HCT116 (cell line): ENCODE measurements at regions not wholly inside any gene's neighbourhood (a gene's known extent, or its start where the extent isn't known, plus 50 kb on each side); places are given as distances from the start of the nearest gene placed in this dataset.

Source experiments
- ATAC-seq: fragments of 200-7000 bp; cut with Tn5 transposase; 2 replicates; pipeline ENCODE4 v1.9.1; 2020; ENCODE audit warnings: mild to moderate bottlenecking, moderate library complexity
- BruUV-seq: library from RNA; stranded (reverse); fragments of 400-500 nt; replicated peaks from 2 replicates; lab custom pipeline; 2021; lab: Mats Ljungman, UMichigan
- CTCF ChIA-PET: fragments of 300-600 bp; sonication (Branson Sonifier 250); formaldehyde crosslinking; loops from one replicate; lab custom pipeline; 2021; ENCODE audit warnings: antibody characterized with exemption; lab: Charles Lee
- POLR2A ChIA-PET: fragments of 300-600, 350-600 bp; sonication (Branson Sonifier 250); formaldehyde crosslinking; loops from one replicate; lab custom pipeline; 2021; ENCODE audit warnings: antibody characterized with exemption; lab: Charles Lee
- RAD21 ChIA-PET, 2 experiments: fragments of 300-600 bp; sonication (Branson Sonifier 250); formaldehyde crosslinking; loops; one replicate each; lab custom pipeline; 2023; ENCODE audit warnings: low total read pairs in 2 of 2; ENCODE audit not compliant: uncharacterized antibody in 2 of 2, unreplicated experiment in 2 of 2, low non-redundant PET in 1 of 2; lab: Charles Lee
- DNase-seq: peaks from one replicate; pipeline ENCODE4 v3.0.0-alpha.2; 2010; ENCODE audit warnings: low read depth, low spot score
- H2AFZ ChIP-seq: fragments of 200-600 bp; shearing (Covaris generic), sonication (generic); 2 replicates; pipeline ENCODE4 v1.6.1; 2017; ENCODE audit warnings: low read depth, mixed run types, mixed read lengths, antibody characterized with exemption, low read length; ENCODE audit not compliant: poor library complexity, severe bottlenecking
- H3K27ac ChIP-seq: 2 replicates; pipeline ENCODE4 v1.5.1; 2012; ENCODE audit warnings: low read depth, low read length
- H3K27me3 ChIP-seq: fragments of 200-600 bp; sonication (generic); 2 replicates; pipeline ENCODE4 v1.6.1; 2016; ENCODE audit warnings: mixed run types, low read length, mixed read lengths; ENCODE audit not compliant: insufficient read depth
- H3K36me3 ChIP-seq, 2 experiments: fragments of 200-500 bp in 1 of 2; fragments of 200-600 bp in 1 of 2; sonication (Bioruptor generic) in 1 of 2; sonication (generic) in 1 of 2; 2 replicates each; pipeline versions ENCODE4 v1.5.1 to v1.6.1; 2014 to 2016; ENCODE audit warnings: low read length in 2 of 2, inconsistent platforms in 1 of 2, mixed read lengths in 1 of 2, mixed run types in 1 of 2; ENCODE audit not compliant: insufficient read depth in 2 of 2, control insufficient read depth in 1 of 2
- H3K4me1 ChIP-seq, 2 experiments: fragments of 200-600 bp in 1 of 2; sonication (generic) in 1 of 2; 2 replicates each; pipeline versions ENCODE4 v1.5.1 to v1.6.1; 2012 to 2017; ENCODE audit warnings: low read length in 2 of 2, inconsistent platforms in 1 of 2, mild to moderate bottlenecking in 1 of 2, mixed read lengths in 1 of 2, mixed run types in 1 of 2, moderate library complexity in 1 of 2; ENCODE audit not compliant: insufficient read depth in 2 of 2, control insufficient read depth in 1 of 2
- H3K4me2 ChIP-seq: fragments of 200-600 bp; sonication (generic); 2 replicates; pipeline ENCODE4 v1.6.1; 2017; ENCODE audit warnings: mixed run types, low read length, mixed read lengths
- H3K4me3 ChIP-seq, 2 experiments: fragments of 200-600 bp in 1 of 2; sonication (generic) in 1 of 2; replicated peaks in 1 of 2; 2 replicates each; pipeline ENCODE4 v1.5.1; 2011 to 2016; ENCODE audit warnings: low read length in 2 of 2, control low read depth in 1 of 2, low read depth in 1 of 2, mild to moderate bottlenecking in 1 of 2, mixed read lengths in 1 of 2, mixed run types in 1 of 2
- H3K79me2 ChIP-seq: fragments of 200-600 bp; sonication (generic); 2 replicates; pipeline ENCODE4 v1.6.1; 2017; ENCODE audit warnings: mild to moderate bottlenecking, mixed run types, low read length, moderate library complexity, mixed read lengths; ENCODE audit not compliant: insufficient read depth
- H3K9ac ChIP-seq: fragments of 200-600 bp; sonication (generic); 2 replicates; pipeline ENCODE4 v1.6.1; 2016; ENCODE audit warnings: low read length, mixed read lengths
- H3K9me2 ChIP-seq: fragments of 200-600 bp; sonication (generic), shearing (Covaris generic); 2 replicates; pipeline ENCODE4 v1.6.1; 2017; ENCODE audit warnings: mixed run types, mild to moderate bottlenecking, moderate library complexity; ENCODE audit not compliant: insufficient read depth
- H3K9me3 ChIP-seq, 2 experiments: fragments of 200-500 bp in 1 of 2; fragments of 200-600 bp in 1 of 2; sonication (Bioruptor generic) in 1 of 2; sonication (generic) in 1 of 2; 2 replicates each; pipeline ENCODE4 v1.6.1; 2014 to 2017; ENCODE audit warnings: low read length in 2 of 2, mixed read lengths in 2 of 2, inconsistent platforms in 1 of 2, low read depth in 1 of 2, mild to moderate bottlenecking in 1 of 2, mixed run types in 1 of 2, moderate library complexity in 1 of 2; ENCODE audit not compliant: control insufficient read depth in 1 of 2, insufficient read depth in 1 of 2
- H4K20me1 ChIP-seq: fragments of 200-600 bp; sonication (generic), shearing (Covaris generic); 2 replicates; pipeline ENCODE4 v1.6.1; 2017; ENCODE audit warnings: mixed run types, mild to moderate bottlenecking, moderate library complexity; ENCODE audit not compliant: insufficient read depth
- ATF3 ChIP-seq: IDR thresholded peaks from 2 replicates; pipeline ENCODE4 v1.6.1; 2012
- CBX3 ChIP-seq: IDR thresholded peaks from 2 replicates; pipeline ENCODE4 v1.6.1; 2012; ENCODE audit warnings: low read depth
- CEBPB ChIP-seq: IDR thresholded peaks from 2 replicates; pipeline ENCODE4 v1.6.1; 2012; ENCODE audit warnings: low read depth
- EGR1 ChIP-seq: IDR thresholded peaks from 2 replicates; pipeline ENCODE4 v1.6.1; 2012; ENCODE audit warnings: low read depth
- EZH2 ChIP-seq: fragments of 200-600 bp; sonication (generic); IDR thresholded peaks from 2 replicates; pipeline ENCODE4 v1.6.1; 2017; ENCODE audit warnings: antibody characterized with exemption, mixed run types
- JUND ChIP-seq: IDR thresholded peaks from 2 replicates; pipeline ENCODE4 v1.6.1; 2012
- MAX ChIP-seq: IDR thresholded peaks from 2 replicates; pipeline ENCODE4 v1.6.1; 2012
- POLR2A ChIP-seq: IDR thresholded peaks from 2 replicates; pipeline ENCODE4 v1.7.0; 2011; ENCODE audit warnings: borderline replicate concordance; ENCODE audit not compliant: insufficient read depth, insufficient read length; ENCODE audit errors: extremely low read depth
- RAD21 ChIP-seq: IDR thresholded peaks from 2 replicates; pipeline ENCODE4 v1.6.1; 2012; ENCODE audit warnings: low read depth, mild to moderate bottlenecking
- SIN3A ChIP-seq: IDR thresholded peaks from 2 replicates; pipeline ENCODE4 v1.6.1; 2012; ENCODE audit warnings: low read depth
- SP1 ChIP-seq: IDR thresholded peaks from 2 replicates; pipeline ENCODE4 v1.6.1; 2012; ENCODE audit warnings: low read depth
- SRF ChIP-seq: IDR thresholded peaks from 2 replicates; pipeline ENCODE4 v1.6.1; 2012; ENCODE audit warnings: low read depth
- TCF7L2 ChIP-seq: IDR thresholded peaks from 2 replicates; pipeline ENCODE4 v1.7.0; 2011; ENCODE audit warnings: borderline replicate concordance, inconsistent platforms; ENCODE audit not compliant: insufficient read depth, insufficient read length; ENCODE audit errors: extremely low read depth
- YY1 ChIP-seq: IDR thresholded peaks from 2 replicates; pipeline ENCODE4 v1.6.1; 2011; ENCODE audit warnings: low read length, low read depth, moderate library complexity, mild to moderate bottlenecking; ENCODE audit not compliant: insufficient replicate concordance; ENCODE audit errors: extremely low read depth
- ZBTB33 ChIP-seq: IDR thresholded peaks from 2 replicates; pipeline ENCODE4 v1.6.1; 2011; ENCODE audit warnings: mild to moderate bottlenecking, low read length, moderate library complexity; ENCODE audit not compliant: insufficient replicate concordance; ENCODE audit errors: extremely low read depth
- ZFX ChIP-seq: fragments of 450-650 bp; IDR thresholded peaks from 2 replicates; pipeline ENCODE4 v1.6.1; 2017
- ZNF274 ChIP-seq: fragments of 200-500 bp; sonication (Bioruptor generic); IDR thresholded peaks from 2 replicates; pipeline ENCODE4 v1.6.1; 2014; ENCODE audit warnings: mild to moderate bottlenecking, low read depth, low read length, inconsistent platforms
- intact Hi-C: fragments of 100-400 bp; cut with micrococcal nuclease; formaldehyde crosslinking; loops from 2 replicates; pipeline ENCODE4 v1.10.0; 2022
- TF ChIP-seq, protein P1 (sequence below): IDR thresholded peaks from 2 replicates; pipeline ENCODE4 v1.6.1; 2012; ENCODE audit warnings: low read depth

DNA sequence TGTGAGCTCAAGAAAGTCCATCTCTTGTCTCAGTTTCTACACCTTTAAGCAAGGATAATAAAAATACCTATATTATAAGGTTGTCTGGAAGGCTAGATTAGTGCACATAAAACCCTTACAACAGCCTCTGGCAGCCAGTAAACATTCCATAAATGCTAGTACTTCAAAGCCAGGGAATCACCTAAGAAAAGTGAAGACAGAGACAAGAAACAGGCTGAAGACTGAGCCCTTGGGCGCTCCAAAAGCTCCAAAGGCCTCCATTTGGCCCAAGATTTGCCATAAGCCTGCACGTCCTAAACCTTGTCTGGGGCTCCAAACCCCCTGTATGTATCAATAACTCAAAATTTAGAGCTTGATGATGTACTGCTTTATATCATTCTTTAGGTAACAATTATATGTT, 52.2 kb upstream of the AKIP1 start:
- Histone ChIP-seq H4K20me1 (no peaks in the 10 kb centered on the region), H3K27me3 (no peaks in the 10 kb centered on the region), H3K27ac (no peak overlapping the region), H3K4me1 (no peaks in the 10 kb centered on the region), H3K9ac (no peak overlapping the region), H3K9me3 (no peaks in the 10 kb centered on the region), H3K79me2 (no peaks in the 10 kb centered on the region), H3K36me3 (no peaks in the 10 kb centered on the region), H3K4me2 (no peak overlapping the region), H3K9me2 (no peaks in the 10 kb centered on the region), H2AFZ (no peak overlapping the region), H3K4me3 (no peak overlapping the region)
- ChIA-PET POLR2A (no interaction called here), CTCF (no interaction called here), RAD21 (no interaction called here)
- ATAC-seq, result no peak
- BruUV-seq, result no TSS peak
- intact Hi-C loops, result no loop called here
- no peak for TF ChIP-seq SRF
- no peak for TF ChIP-seq TCF7L2
- TF ChIP-seq ZBTB33, result no peak
- no peak for TF ChIP-seq RAD21
- no peak for TF ChIP-seq ZFX
- TF ChIP-seq, protein P1, sequence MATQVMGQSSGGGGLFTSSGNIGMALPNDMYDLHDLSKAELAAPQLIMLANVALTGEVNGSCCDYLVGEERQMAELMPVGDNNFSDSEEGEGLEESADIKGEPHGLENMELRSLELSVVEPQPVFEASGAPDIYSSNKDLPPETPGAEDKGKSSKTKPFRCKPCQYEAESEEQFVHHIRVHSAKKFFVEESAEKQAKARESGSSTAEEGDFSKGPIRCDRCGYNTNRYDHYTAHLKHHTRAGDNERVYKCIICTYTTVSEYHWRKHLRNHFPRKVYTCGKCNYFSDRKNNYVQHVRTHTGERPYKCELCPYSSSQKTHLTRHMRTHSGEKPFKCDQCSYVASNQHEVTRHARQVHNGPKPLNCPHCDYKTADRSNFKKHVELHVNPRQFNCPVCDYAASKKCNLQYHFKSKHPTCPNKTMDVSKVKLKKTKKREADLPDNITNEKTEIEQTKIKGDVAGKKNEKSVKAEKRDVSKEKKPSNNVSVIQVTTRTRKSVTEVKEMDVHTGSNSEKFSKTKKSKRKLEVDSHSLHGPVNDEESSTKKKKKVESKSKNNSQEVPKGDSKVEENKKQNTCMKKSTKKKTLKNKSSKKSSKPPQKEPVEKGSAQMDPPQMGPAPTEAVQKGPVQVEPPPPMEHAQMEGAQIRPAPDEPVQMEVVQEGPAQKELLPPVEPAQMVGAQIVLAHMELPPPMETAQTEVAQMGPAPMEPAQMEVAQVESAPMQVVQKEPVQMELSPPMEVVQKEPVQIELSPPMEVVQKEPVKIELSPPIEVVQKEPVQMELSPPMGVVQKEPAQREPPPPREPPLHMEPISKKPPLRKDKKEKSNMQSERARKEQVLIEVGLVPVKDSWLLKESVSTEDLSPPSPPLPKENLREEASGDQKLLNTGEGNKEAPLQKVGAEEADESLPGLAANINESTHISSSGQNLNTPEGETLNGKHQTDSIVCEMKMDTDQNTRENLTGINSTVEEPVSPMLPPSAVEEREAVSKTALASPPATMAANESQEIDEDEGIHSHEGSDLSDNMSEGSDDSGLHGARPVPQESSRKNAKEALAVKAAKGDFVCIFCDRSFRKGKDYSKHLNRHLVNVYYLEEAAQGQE, result no peak
- TF ChIP-seq POLR2A, result no peak
- TF ChIP-seq EGR1, result no peak
- no peak for TF ChIP-seq SP1
- TF ChIP-seq CBX3, result no peak
- TF ChIP-seq SIN3A, result no peak
- TF ChIP-seq EZH2, result no peak
- no peak for TF ChIP-seq CEBPB
- TF ChIP-seq YY1, result no peak
- TF ChIP-seq ATF3, result no peak
- TF ChIP-seq ZNF274, result no peak
- no peak for TF ChIP-seq MAX
- no peak for TF ChIP-seq JUND
- no peak for DNase-seq
